ENCODE measurements at regions not wholly inside any gene's neighbourhood (a gene's known extent, or its start where the extent isn't known, plus 50 kb on each side); places are given as distances from the start of the nearest gene placed in this dataset.

DNA sequence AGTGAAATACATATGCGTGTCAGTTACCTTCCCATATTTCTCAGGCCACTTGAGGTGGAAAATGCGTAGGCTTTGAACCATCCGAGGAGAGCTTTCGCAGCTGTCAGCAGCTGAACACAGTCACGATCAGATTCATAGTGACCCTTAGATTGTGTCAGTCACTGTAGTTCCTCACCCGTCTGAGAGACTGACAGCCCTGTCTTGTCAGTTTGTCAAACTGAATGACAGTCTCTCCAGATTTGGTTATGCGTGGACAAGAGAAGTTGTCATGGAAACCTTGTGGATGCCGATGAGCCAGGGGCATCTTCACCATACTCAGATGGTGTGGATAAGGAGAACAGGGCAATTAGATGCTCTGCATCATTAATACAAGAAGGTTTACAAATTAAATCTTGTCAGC is 546.3 kb downstream of the TYW1 start:
- H3K36me3 ChIP-seq = no peaks in the 10 kb centered on the region
- H3K27ac ChIP-seq = no peak overlapping the region
- TF ChIP-seq POLR2A (IDR thresholded peaks at IDR 0.05) (no peak), EP300 (IDR thresholded peaks at IDR 0.05) (no peak), POLR2AphosphoS5 (IDR thresholded peaks at IDR 0.05) (no peak)
- TF ChIP-seq, protein P1, sequence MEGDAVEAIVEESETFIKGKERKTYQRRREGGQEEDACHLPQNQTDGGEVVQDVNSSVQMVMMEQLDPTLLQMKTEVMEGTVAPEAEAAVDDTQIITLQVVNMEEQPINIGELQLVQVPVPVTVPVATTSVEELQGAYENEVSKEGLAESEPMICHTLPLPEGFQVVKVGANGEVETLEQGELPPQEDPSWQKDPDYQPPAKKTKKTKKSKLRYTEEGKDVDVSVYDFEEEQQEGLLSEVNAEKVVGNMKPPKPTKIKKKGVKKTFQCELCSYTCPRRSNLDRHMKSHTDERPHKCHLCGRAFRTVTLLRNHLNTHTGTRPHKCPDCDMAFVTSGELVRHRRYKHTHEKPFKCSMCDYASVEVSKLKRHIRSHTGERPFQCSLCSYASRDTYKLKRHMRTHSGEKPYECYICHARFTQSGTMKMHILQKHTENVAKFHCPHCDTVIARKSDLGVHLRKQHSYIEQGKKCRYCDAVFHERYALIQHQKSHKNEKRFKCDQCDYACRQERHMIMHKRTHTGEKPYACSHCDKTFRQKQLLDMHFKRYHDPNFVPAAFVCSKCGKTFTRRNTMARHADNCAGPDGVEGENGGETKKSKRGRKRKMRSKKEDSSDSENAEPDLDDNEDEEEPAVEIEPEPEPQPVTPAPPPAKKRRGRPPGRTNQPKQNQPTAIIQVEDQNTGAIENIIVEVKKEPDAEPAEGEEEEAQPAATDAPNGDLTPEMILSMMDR (IDR thresholded peaks at IDR 0.05) = no peak
- H3K9me3 ChIP-seq = no peaks in the 10 kb centered on the region
- 98% methylated on average over 8 of the region's 8 CpGs for WGBS
- no peak for DNase-seq (ENCODE audit: low spot score in 2 of 2)
- no peaks in the 10 kb centered on the region for H3K27me3 ChIP-seq
- H3K4me3 ChIP-seq = no peak overlapping the region
- H3K4me1 ChIP-seq = no peaks in the 10 kb centered on the region

DNA sequence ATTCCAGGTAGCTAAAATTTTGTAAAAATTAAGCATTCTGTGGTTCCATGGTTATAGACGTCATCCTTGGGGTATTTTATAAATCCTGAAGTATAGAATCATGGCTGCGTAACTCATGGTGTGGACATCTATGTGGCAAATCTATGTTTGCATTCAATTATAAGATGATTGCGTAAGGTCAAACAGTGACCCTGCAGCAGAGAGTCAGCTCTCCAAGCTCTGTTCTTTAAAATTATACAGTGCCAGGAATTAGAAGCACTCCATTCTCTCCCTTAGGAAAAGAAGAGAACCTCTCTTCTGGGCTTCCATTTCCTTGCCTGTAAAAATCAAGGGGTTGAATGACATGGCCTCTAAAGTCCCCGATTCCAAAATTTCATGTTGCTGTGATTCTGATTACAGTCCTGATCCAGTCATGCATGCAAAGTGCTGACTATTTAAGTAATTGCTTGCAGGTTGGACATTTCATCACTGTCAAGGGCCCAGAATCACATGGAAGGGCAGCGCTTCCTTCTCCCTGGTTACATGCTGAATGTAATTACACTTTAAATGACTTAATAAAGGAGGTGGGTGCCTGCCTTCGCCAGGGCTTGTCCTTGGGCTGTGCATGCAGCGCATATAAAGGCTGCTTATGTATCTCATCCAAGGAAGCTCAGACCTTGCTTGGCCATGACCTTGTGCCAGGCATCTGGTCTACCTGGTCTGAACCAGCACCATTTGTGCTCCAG is 550.7 kb downstream of the TYW1 start:
- WGBS = 71% methylated on average over 7 of the region's 7 CpGs
- Histone ChIP-seq H3K4me1 (no peaks in the 10 kb centered on the region), H3K36me3 (no peaks in the 10 kb centered on the region), H3K4me3 (no peak overlapping the region), H3K27me3 (no peaks in the 10 kb centered on the region), H3K27ac (no peak overlapping the region), H3K9me3 (no peaks in the 10 kb centered on the region)
- DNase-seq (ENCODE audit: low spot score in 2 of 2) = no peak
- TF ChIP-seq POLR2AphosphoS5 (IDR thresholded peaks at IDR 0.05) = no peak
- TF ChIP-seq, protein P1 (IDR thresholded peaks at IDR 0.05) = no peak
- no peak for TF ChIP-seq POLR2A (IDR thresholded peaks at IDR 0.05)
- no peak for TF ChIP-seq EP300 (IDR thresholded peaks at IDR 0.05)

DNA sequence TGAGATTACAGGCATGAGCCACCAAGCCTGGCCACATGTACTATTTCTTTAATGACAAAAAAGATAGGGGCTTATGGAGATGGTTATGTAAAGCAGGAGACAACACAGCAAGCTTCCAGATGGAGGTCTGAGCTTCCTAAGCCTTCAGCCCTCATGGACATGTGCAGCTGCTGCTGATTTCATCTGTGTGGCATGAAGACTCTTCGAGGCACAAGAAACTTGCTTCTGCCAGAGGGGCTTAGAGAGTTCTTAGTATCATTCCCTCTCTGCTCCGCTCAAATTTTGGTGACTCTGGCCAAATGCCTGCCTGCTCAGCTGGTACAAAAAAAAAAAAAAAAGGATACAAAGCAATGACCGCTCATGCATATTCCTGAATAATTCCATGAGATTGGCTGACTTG is 552.5 kb downstream of the TYW1 start:
- TF ChIP-seq EP300 (IDR thresholded peaks at IDR 0.05) (no peak), POLR2AphosphoS5 (IDR thresholded peaks at IDR 0.05) (no peak), POLR2A (IDR thresholded peaks at IDR 0.05) (no peak)
- TF ChIP-seq, protein P1 (IDR thresholded peaks at IDR 0.05) = no peak
- Histone ChIP-seq H3K4me3 (no peak overlapping the region), H3K36me3 (no peaks in the 10 kb centered on the region), H3K9me3 (no peaks in the 10 kb centered on the region), H3K27ac (no peak overlapping the region), H3K4me1 (no peaks in the 10 kb centered on the region), H3K27me3 (no peaks in the 10 kb centered on the region)
- WGBS = 76% methylated on average over 3 of the region's 3 CpGs
- no peak for DNase-seq (ENCODE audit: low spot score in 2 of 2)

DNA sequence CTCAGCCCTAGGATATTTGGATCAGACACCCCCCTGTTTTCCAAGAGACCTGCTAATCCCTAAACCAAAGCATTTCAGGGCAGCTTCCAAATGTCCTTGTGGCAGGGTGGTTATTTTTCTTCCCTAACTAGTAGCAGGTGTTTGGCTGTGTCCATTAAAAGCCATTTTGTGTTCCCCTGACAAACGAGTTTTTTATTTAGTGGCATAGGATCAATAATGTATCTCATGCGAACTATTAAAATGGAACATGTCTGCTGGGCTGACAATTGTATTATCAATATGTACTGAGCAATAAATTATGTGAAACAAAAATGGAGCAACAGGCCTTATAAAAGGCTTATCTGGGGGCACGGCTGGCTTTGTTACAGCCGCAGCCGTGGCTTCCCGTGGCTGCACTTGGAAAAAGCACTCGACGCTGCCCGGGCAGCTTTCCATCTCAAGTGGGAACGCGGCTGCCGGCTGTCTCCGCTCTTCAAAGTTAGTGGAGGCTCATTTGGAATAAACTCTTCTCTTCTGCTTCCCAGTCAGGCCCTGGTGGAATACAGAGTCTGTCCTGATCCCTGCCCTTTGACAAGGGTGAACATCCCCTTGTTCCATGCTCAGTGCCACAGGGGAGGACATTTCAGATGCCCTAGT is 554.3 kb downstream of the TYW1 start:
- WGBS = 69% methylated on average over 13 of the region's 13 CpGs
- TF ChIP-seq POLR2A (IDR thresholded peaks at IDR 0.05) = no peak
- no peak for TF ChIP-seq POLR2AphosphoS5 (IDR thresholded peaks at IDR 0.05)
- TF ChIP-seq, protein P1 (IDR thresholded peaks at IDR 0.05) = no peak
- no peak for TF ChIP-seq EP300 (IDR thresholded peaks at IDR 0.05)
- H3K27me3 ChIP-seq = no peaks in the 10 kb centered on the region
- H3K9me3 ChIP-seq = no peaks in the 10 kb centered on the region
- no peak overlapping the region for H3K4me3 ChIP-seq
- no peak for DNase-seq (ENCODE audit: low spot score in 2 of 2)
- no peaks in the 10 kb centered on the region for H3K4me1 ChIP-seq
- H3K36me3 ChIP-seq = no peaks in the 10 kb centered on the region
- no peak overlapping the region for H3K27ac ChIP-seq

DNA sequence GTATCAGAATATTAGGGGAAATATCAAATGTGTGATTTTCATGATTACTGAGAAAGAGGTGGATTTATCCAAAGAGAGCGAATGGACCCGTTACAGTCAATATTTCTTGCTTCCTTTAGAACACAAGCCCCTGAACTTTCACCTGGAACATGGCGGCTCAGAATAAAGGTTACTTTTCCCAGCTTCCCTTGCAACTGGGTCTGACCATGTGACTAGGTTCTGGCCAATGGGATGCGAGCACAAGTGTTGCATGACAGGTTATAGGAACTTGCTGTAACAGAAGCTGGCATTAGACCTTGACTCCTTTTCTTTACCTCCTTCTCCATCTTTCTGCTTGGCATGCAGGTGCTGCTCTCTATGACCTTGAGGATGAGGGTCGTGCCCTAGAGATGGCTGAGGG is 556.1 kb downstream of the TYW1 start:
- H3K9me3 ChIP-seq = no peaks in the 10 kb centered on the region
- 93% methylated on average over 5 of the region's 5 CpGs for WGBS
- H3K4me3 ChIP-seq = no peak overlapping the region
- no peak for TF ChIP-seq EP300 (IDR thresholded peaks at IDR 0.05)
- no peak for TF ChIP-seq POLR2A (IDR thresholded peaks at IDR 0.05)
- TF ChIP-seq POLR2AphosphoS5 (IDR thresholded peaks at IDR 0.05) = no peak
- TF ChIP-seq, protein P1 (IDR thresholded peaks at IDR 0.05) = no peak
- H3K36me3 ChIP-seq = no peaks in the 10 kb centered on the region
- H3K4me1 ChIP-seq = no peaks in the 10 kb centered on the region
- H3K27ac ChIP-seq = no peak overlapping the region
- DNase-seq (ENCODE audit: low spot score in 2 of 2) = no peak
- no peaks in the 10 kb centered on the region for H3K27me3 ChIP-seq
